G401.6 (cell line): ENCODE measurements at regions not wholly inside any gene's neighbourhood (a gene's known extent, or its start where the extent isn't known, plus 50 kb on each side); places are given as distances from the start of the nearest gene placed in this dataset.
"Not testable (repeated sequence)": the region's sequence is repeated elsewhere in the genome, so short reads cannot be mapped to it uniquely, and the experiment has no call there.

ENCODE experiments used
- FAIRE-seq: peaks from 2 replicates; lab custom pipeline; 2012; peaks lifted over from hg19 to GRCh38; lab: Jason Lieb, UNC

DNA sequence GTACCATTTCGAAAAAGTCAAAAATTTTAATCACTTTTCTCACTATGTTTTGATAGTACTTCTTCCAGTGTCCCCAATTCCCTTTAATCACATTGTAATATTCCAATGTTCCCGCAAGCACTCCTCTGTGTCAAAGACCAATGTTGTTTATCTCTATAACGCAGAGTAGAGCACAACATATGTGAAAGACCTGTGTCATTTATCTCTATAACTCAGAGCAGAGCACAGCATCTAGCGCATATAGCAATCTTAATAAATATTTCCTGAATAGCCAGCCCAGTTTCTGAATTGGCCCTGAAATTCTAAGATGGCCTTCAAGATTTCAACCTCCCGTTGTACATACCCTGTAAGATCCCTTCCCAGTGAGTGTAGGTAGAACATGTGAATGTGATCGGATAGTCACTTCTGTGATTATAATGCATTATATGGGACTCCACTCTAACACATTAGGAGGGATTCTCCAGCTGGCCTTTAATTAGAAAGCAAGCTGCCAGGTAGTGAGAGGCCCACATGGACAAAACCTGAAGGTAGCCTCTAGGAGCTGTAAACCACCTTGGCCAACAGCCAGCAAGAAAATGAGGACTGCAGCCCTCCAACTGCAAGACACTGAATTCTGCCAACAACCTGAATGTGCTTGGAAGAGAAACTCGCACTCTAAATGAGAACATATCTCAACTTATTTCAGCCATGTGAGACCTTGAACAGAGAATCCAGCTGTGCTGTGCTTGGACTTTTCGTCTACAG is 238.8 kb upstream of the SYT10 start:
- no peak for FAIRE-seq

DNA sequence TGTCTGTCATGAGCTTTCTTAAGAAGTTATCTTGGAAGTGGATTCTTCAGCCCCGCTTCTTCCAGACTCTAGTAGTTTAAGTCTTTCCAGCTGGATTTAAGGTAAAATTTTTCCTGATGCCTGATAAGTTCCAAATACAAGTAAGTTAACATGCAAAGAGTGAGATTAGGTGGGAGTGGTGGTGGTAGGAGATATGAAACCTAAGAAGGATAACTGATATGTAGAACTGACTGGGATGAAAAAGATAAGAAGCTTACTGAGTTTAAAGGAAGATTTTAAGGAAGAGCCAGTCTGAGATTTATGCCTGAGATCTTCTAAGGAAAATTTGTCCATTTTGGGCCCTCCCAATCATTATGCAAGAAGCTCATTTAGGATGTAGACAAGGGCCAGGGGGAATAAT is 250.9 kb upstream of the SYT10 start:
- FAIRE-seq, result no peak

DNA sequence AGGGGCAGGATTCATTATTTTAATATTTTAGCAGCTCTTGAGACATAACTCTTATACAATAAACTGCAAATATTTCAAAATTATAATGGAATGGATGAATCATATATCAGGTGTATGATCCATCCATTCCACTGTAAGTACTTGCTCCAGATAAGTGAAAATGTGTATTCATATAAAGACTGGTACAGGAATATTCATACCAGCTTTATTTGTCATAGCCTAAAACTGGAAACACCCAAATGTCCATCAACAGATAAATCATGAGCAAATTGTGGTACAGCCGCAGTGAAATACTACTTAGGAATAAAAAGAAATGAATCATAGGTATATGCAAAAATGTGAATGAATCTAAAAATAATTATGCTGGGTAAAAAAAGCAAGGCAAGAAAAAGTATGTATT is 263.6 kb upstream of the SYT10 start:
- FAIRE-seq, result no peak

DNA sequence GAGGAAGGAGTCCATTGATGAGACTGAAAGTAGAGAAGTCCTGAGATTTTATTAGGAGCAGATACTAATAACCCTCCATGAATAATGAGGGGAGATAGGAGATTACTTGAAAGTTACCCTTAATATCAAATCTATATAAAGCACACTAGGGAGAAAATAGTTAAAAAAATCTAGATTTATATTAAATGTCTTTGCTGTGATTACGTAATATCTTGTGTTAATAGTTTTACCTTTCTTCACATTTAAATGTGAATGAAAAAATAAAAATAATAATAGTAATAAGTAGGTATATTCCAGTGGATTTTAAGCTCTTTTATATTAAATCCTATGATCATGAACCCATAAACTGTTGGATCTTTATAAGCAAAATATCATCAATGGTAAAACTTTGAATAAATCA is 267.3 kb upstream of the SYT10 start:
- FAIRE-seq, result no peak

- no peak for FAIRE-seq
These were observed 269.3 kb upstream of the SYT10 start for GRCh38 chr12:33708935-33709334.

- no peak for FAIRE-seq
These were observed 270.9 kb upstream of the SYT10 start for GRCh38 chr12:33710548-33710947.

GRCh38 chr12:33718631-33719030 is 279.0 kb upstream of the SYT10 start:
- no peak for FAIRE-seq

DNA sequence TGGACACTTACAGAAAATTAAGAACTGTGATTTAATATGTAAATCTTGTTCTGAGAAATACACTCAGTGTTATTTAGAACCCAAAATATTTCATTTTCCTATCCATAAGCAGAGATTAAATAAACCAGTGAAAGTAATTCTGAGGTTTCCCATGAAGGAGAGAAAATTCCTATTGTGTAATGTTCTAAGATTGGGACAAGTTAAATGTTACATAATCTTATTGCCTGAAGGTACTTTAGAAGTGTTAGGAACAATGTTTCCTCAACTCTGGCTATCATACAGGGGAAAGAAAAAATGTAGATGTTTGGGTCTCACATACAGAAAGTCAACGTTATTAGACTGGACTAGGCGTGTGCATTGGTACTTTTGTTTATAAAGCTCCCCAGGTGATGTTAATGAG is 281.9 kb upstream of the SYT10 start:
- FAIRE-seq, result no peak

DNA sequence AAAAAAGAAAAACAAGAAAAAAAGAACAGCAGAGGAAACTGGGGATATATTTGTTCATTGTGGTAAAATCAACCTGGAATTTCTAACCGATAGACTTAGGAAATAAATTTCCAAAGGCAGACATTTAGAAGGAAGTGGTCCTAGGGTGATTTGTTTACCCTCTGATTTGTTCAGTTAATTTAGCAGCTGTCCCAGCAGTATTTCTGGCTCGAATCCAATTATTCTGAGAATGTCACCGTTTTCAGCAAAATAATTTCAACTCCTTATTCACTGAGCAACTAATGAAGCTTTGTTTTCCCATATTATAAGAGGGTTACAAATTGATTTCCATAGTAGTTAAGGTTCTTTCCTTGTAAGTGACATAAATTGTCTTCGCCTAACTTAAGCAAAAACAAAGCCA is 285.2 kb upstream of the SYT10 start:
- FAIRE-seq, result no peak

GRCh38 chr12:33734871-33735270 is 287.4 kb upstream of the ALG10 start:
- no peak for FAIRE-seq

DNA sequence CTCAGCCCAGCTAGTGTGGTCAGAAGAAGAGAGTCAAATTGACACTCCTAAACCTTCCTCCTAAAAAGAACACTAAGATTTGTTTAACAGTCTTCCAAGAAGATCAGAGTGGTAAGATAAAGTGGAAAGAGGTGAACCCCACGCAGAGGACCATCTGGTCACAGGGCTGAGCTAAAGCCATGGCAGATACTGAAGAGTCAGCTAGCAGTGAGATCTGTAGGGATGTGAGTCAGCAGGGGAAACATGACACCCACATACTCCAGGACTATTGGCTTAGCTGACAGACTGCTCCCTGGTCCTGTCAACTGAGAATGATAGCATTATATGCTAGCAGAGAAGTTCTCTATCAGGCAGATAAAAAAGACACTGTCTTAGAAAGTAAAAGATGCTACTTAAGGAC is 269.4 kb upstream of the ALG10 start:
- no peak for FAIRE-seq

DNA sequence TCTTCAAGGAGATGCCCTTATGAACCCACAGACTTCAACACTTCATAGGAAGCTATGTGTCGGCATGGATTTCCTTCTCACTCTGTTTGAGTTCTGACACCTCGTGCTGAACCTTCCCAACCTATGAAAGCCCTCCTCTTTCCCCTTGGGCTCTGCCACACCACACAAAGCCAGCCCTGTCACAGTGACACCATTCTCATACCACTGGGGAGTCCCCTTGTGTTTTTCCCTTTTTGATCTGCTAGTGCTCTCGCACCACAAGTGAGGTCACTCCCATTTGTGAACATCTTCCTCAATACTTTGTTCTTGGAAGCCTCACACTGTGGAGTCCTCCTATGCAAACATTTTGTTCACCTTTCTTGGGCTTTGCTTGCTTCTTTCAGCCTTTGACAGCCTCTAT is 264.6 kb upstream of the ALG10 start:
- FAIRE-seq, result no peak

DNA sequence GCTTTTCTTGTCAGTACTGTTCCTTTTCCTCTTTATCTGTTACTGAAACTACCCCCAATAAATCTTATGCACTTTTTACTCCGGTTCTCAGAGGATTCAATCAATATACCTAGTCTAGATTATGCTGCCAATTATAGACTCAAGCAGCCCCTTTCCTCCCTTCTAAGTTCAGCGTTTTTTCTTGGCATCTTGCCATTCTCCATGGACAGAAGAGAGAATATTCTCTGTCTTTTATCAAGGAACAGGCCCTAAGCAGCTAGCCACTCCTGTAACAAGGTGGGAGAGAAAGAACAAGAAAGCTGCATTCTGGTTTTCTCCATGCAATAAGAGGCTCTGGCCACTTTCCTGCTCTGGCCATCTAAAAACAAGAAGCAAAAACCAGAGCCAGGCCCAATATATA is 263.0 kb upstream of the ALG10 start:
- no peak for FAIRE-seq

GRCh38 chr12:33763331-33763730 is 259.0 kb upstream of the ALG10 start:
- FAIRE-seq, result no peak

DNA sequence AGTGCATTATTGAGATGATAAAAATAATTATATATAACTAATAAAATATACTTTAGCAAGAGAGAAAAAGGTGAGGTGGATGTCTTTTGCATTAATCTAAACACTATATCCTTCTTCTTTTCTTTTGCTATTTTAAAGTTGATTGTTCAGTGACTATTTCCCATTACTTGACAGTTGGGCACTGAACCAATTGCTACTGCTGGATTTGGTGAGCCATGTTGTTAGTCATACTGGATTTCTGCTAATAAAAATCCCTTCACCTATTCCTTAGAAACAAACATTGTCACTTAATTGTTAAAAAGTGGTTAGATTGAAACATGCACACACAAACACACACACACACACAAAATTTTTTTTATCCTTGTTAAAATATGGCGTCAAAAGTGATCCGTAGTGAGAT is 251.6 kb upstream of the ALG10 start:
- FAIRE-seq, result no peak

GRCh38 chr12:33771889-33772288 is 250.4 kb upstream of the ALG10 start:
- no peak for FAIRE-seq

GRCh38 chr12:33773091-33773490 is 249.2 kb upstream of the ALG10 start:
- not testable (repeated sequence) for FAIRE-seq

DNA sequence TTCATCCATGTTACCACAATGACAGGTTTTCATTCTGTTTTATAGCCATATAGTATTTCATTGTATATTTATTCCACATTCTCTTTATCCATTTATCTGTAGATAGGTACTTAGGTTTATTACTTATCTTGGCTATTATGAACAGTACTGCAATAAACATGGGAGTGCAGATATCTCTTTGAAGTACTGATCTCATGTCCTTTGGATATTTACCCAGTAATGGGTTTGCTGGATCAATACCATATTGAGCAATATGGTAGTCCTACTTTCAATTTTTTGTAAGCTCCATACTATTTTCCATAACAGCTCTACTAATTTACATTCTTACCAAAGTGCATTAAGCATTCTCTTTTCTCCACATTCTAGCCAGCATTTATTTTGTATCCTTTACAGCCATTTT is 235.8 kb upstream of the ALG10 start:
- no peak for FAIRE-seq

- no peak for FAIRE-seq
These were observed 227.3 kb upstream of the ALG10 start for GRCh38 chr12:33794954-33795353.

- no peak for FAIRE-seq
These were observed 226.8 kb upstream of the ALG10 start for GRCh38 chr12:33795536-33795935.

DNA sequence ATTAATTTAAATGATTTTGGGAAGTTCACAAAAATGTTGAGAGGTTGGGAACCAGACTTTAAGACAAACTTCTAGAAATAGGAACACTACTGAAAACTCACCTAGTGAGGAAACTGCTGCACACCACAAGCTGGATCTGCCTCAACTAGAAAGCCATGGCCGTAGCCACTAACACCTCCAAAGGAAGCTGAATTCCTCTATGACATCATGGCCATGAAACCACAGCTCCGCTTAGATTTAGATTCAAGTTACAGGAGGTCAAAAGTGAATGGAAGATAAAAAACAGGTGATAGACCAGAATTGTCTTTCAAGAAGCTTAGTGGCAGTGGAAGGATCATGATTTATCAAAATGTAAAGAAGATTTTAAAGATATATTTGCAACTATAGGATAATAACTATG is 208.8 kb upstream of the ALG10 start:
- FAIRE-seq, result no peak

GRCh38 chr12:33817713-33818112 is 204.6 kb upstream of the ALG10 start:
- no peak for FAIRE-seq

GRCh38 chr12:33818313-33818712 is 204.0 kb upstream of the ALG10 start:
- FAIRE-seq, result no peak

GRCh38 chr12:33825442-33825841 is 196.9 kb upstream of the ALG10 start:
- no peak for FAIRE-seq
